ENCODE measurements at regions not wholly inside any gene's neighbourhood (a gene's known extent, or its start where the extent isn't known, plus 50 kb on each side); places are given as distances from the start of the nearest gene placed in this dataset.

DNA sequence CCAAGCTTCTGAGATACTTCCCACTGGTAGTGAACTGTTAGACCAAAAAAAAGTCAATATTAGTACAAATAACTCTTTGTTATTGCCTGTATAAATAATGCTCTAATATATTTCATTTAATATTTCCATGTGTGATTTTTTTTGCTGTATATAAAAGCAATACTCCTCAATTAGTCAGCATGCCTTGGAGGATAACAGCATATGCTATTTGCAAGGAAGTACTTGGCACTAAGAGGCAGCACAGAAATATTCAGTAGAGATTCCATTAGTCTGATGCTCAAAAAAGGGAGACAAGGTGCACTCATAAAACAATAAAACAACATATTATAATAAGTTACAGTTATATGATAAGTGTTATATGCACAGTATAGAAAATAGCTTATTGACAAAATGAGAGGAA, 296.6 kb upstream of the MPDZ start:
- TF ChIP-seq CTCF (IDR thresholded peaks at IDR 0.05): no peak
- H3K27ac ChIP-seq: no peak overlapping the region
- DNase-seq (ENCODE audit: low spot score): no peak

DNA sequence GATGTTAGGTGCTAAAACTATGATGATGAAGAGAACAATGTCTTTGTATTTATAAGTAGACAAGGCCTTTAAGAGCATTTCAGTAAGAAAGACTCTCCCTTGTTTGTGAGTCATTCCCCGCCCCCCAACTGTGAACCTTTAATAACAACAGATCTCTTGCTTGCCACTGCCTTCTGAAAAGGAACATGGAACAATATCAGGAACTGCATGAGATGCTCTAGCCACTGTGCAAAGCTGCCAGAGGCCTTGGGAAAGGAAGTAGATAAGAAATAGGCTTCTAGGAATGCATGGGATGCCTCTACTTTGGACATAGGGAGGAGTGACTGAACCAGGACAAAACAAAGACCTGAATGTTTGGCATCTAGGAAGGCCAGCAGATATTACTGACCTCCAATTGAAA, 296.1 kb upstream of the MPDZ start:
- H3K27ac ChIP-seq: no peak overlapping the region
- H3K4me3 ChIP-seq: no peak overlapping the region
- DNase-seq (ENCODE audit: low spot score): no peak
- no peak for TF ChIP-seq CTCF (IDR thresholded peaks at IDR 0.05)

More for the DNA sequence above, 296.6 kb upstream of the MPDZ start:
- H3K4me3 ChIP-seq: no peak overlapping the region

DNA sequence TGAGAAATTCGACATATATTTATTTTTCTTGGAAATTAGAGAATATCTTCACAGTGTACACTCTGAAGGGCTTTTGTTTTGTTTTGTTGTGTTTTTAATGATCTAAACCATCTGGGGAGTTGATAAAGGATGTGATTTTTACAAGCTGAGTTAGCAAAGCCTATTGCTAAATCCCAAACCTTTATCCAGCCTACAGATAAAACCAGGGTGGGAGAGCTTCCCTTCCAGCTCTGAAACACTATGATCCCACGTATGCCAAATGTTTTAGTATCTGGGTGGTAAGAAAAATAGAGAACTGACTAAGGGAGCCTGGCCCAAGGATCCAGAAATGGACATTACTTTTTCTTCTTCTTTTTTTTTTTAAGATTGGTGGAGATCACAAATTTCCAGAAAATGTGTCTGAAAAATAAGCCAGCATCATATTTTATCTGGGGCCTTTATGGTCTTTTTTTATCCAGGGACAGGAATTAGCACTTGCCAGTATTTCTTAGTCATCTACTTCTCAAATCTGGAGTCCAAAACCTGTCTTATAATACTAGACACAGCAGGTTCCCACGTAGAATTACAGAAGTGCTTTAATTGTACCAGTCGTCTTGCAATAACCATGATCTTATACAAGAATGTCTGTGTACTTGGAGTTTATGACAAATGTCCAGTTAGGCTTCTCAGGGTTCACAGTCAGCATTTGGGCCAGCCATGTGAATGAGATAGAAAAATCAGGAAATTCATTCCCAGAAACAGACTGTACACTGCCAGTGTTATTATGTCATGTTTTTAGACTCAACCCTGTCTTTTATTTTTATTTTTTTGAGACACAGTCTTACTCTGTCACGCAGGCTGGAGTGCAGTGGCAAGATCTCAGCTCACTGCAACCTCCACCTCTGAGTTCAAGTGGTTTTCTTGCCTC, 290.8 kb upstream of the MPDZ start:
- H3K27ac ChIP-seq: peak overlapping the region; percentile 88 to 92
- no peak for TF ChIP-seq CTCF (IDR thresholded peaks at IDR 0.05)
- no peak for DNase-seq (ENCODE audit: low spot score)
- H3K4me3 ChIP-seq: peak overlapping the region; percentile 12

DNA sequence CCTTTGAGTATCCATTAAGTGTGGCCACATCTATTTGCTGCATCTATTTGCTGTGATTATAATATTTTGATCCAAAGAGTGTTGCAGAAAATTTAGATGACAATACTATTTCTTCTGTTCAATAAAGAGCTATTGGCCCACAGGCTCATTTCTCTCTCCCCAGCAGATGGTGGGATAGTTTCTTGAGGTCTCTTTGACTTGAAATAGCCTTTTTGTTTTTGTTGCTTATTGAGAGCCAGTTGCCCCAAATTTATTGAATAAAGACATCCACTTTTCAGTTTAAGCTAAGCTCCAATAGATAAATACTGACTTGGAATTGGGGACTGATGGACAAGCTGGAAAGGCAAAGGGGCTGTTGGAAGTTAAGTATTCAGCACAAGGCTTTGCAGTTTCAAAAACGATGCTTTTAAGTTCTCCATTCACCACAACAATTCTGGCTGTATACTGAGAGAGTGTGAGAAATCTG, 290.1 kb upstream of the MPDZ start:
- DNase-seq (ENCODE audit: low spot score): no peak
- TF ChIP-seq CTCF (IDR thresholded peaks at IDR 0.05): no peak
- Histone ChIP-seq H3K4me3 (peak overlapping the region; percentile 66), H3K27ac (peak overlapping the region; percentile 88 to 92)

- TF ChIP-seq CTCF (IDR thresholded peaks at IDR 0.05): no peak
- DNase-seq (ENCODE audit: low spot score): no peak
- Histone ChIP-seq H3K4me3 (peak overlapping the region; percentile 66), H3K27ac (peak overlapping the region; percentile 88 to 92)
Observed at GRCh38 chr9:13568841-13569601, 289.5 kb upstream of the MPDZ start.

- Histone ChIP-seq H3K27ac (peak overlapping the region; percentile 88 to 92), H3K4me3 (peak overlapping the region; percentile 66)
- DNase-seq (ENCODE audit: low spot score): no peak
- TF ChIP-seq CTCF (IDR thresholded peaks at IDR 0.05): no peak
Observed at GRCh38 chr9:13568405-13568804, 288.9 kb upstream of the MPDZ start.
